Inferior parietal cortex (tissue), 1 donor: ENCODE measurements at regions not wholly inside any gene's neighbourhood (a gene's known extent, or its start where the extent isn't known, plus 50 kb on each side); places are given as distances from the start of the nearest gene placed in this dataset.
"Not testable (repeated sequence)": the region's sequence is repeated elsewhere in the genome, so short reads cannot be mapped to it uniquely, and the experiment has no call there.

Experiments
- DNase-seq: peaks from one replicate; pipeline ENCODE4 v3.0.0-alpha.2; 2016; ENCODE audit errors: extremely low spot score

DNA sequence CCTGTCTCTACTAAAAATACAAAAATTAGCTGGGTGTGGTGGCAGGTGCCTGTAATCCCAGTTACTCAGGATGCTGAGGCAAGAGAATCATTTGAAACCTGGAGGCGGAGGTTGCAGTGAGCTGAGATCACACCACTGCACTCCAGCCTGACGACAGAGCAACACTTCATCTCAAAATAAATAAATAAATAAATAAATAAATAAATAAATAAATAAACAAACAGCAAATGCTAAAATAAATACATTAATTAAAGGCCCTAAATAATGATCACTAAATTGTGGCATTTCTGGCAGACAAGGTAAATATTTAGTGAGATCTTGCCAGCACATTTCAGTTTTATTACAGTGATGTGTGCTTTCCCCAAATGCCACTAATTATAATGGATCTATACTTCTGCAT lies 427.8 kb downstream of the RND3 start:
- not testable (repeated sequence) for DNase-seq

DNA sequence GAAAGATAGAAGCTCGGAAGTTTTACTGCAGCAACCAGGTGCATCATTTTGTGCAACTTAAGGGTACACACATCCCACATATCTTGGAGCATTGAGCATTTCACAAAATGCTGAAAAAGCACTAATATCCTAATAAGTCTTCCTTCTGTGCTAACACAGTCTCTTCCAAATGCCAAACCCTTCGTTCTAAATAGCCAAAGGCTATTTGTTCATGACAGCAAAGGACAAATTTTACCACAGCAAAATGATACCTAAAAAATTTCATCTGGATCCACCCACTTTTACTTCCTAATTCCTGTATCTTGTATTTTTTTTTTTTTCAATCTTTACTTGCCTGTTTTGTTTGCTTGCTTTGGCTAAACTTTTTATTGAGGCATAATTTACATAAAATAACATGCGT lies 435.0 kb downstream of the RND3 start:
- DNase-seq = no peak

DNA sequence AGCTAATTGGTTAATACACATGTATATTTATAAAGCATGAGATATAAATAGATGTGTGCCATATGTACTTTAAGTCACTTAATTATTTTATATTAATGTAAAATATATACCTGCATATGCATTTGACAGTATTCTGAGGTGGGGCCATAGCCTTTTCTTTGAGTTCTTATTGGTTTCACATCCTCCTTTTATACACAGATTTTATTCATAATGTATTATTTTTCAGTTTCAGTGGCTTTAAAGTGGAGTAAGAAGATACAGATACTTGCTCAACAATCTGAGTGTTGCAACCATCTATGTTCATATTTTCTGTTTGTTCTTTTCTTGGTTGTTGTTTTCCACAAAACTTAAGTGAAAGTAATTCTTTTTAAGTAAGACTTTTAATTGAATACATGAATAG lies 436.5 kb downstream of the RND3 start:
- DNase-seq = no peak

DNA sequence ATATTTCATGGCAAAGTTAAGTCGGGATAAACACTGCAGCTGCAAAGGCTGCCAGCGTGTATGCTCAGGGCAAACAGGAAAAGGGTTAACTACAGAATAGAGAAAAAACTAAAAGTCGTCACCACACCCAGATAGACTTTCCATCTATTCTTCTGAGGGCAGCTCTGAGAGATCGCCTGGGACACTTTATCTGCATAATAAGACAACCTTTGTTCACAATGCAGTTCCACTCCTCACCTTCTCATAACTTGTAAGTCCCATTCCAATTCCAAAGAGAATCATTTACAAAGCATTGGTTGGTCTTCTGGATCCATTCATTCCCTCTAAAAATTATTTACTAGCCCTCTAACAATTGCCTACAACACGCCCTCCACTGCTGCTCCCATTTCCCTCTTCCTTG lies 437.4 kb downstream of the RND3 start:
- no peak for DNase-seq

DNA sequence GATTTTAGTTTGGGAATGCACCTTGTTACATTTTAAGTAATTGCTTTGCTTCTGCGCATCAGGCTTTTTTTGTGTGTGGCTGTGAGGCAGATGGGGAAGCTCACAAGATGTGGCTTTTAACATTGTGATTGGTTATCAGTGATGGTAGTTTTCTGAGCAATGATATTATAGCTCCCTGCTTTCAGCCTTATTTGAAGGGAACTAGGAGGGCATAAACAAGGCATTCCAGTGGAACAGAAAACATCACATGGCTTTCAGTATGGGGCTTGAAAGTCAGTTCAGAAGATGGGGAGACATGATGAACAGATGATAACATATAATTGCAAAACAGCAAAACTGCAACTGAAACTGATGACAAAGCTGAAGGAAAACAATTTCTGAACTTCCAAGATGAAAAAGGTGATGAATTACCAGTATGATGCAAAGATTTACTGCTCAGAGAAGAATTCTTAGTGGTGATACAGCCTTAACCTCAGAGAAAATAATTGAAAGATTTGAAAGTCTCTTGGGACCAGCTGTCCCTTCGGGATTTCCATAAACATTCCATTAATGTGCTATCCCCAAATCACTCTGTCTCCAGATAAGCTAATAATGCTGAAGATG lies 439.7 kb downstream of the RND3 start:
- DNase-seq = no peak

DNA sequence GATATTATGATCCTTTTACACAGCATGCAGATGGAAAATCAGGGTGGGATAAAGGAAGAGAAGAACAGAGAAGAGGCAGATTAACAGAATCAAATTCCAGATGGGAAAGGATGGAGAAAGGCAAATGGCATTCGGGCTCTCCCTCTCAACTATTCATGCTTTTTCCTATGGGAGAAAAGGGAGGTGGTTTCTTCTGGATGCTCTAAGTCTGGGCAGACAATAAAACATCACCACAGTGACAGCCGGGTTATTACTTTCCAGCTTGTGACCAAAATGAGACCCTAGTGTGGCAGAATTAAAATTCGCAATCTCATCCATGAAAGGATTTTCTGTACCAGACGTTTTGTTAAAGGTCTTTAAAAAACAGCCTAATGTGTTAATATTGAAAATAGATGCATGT lies 440.7 kb downstream of the RND3 start:
- DNase-seq = no peak

DNA sequence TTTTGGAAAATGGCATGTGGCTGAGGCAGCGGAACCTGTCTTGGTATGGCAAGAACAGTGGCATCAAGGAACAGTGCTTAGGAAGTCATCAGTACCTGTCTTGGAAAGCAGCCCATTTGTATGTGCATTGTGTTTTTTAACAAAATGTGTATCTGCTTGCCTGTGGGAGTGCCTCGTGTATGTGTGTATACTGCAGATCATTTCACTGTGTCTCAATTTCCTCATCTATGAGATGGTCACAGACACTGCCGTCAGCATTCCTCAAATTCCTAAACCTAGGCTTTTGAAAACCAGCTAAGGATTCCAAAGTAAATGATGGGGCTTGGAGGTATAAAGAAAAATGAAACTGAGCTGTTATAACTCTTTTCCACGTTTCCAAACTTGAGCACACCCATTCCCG lies 441.3 kb downstream of the RND3 start:
- DNase-seq = no peak

DNA sequence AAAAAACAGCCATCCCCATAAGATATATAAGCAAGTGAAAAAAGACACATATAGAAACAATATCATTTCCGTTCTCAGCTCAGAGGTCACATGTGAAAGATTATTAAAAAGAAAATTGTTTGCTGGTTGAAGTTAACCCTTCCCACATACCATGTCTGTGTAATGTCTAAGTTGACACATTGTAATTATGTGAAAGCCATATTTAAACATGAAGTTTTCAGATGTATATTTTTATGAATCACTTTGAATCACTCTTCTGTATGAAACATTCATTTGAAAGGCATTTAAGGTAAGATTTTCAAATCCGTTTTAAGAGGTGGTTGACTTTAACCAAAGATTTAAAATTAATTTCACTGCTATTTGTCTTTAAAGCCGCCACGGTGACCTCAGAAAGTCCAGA lies 441.9 kb downstream of the RND3 start:
- no peak for DNase-seq

DNA sequence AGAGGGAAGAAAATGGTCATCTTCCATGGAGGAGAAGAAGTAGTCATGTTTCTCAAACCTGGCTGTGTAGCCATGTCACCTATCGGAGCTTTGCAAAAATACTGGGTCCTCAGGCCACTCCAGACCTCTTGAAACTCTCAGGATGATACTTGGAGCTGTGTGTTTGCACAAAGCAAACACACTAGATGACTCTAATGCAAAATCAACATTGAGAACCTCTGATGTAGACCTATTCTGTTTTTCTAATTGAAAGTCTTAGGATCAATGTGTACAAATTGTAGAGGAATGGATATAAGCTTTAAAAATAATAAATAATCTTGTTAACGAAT lies 444.3 kb downstream of the RND3 start:
- DNase-seq = no peak

DNA sequence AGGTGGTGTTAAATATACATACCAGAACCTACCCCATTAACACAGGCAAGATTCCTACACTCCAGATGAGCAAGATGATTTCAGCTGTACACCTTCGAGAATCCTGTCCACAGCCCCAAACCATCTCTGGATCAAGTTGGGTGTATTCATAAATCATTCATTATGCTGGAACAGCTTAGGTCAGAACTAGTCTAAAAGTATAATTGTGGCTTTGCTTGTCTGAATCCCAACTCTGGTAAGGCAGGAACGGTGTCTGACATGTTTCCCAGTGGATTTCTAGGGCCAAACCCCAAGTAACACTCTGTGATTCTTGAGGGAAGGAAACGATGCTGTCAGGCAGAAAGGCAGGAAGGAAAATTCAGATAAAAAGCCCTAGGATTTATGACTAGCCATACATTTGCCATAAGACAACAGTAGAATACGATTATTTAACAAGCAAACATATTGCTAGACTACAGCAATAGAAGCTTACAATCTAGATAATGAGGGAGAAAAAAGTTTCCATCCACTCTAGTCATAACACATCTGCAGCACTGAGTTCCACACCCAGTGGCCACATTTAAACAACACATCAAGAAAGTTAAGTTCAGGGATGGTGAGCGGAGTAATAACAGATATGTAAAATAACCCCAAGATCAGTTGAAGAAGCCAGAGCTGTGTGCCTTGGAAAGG lies 444.8 kb downstream of the RND3 start:
- DNase-seq = no peak

DNA sequence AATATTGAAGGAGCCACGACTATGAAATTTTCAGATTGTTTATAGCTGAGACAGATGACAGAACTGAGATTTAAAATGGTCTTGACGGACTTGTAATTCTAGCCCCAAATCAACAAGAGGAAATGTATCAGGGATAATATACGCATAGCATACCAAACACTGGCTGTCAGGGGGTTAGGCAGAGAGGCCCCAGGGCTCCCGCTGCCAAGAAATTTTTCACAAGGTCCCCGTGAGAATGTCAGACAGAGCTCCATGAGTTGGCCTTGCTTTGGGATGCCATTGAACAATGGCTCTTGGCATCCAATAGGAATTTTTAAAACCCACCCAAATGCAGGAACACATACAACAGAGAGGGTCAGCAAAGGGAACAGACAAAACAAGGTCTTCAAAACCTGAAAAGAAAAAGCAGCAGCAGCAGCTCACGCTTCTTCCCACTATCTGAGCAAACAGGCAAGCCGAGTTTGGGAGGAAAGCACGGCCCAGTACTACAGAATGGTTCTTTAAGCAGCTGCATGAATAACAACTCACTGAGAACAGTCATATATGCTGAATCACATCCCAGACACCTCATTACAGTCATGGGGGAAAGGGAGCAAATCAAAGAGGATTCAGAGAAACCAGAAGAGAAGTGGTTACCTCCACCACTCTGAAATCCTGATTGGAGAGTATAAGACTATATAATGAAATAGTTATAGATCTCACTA lies 445.6 kb downstream of the RND3 start:
- no peak for DNase-seq

DNA sequence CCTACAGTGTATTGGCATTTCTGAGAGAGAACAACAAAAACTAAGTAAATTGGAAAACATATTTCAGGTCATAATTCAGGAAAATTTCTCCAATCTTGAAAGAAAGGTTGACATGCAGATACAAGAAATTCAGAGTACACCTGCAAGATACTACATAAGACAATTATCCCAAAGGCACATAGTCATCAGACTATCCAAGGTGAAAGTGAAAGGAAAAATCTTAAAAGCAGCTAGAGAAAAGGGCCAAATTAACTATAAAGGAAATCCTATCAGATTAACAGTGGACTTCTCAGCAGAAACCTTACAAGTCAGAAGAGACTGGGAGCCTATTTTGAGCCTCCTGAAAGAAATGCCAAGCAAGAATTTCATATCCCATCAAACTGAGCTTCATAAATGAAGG lies 449.0 kb upstream of the MMADHC start:
- no peak for DNase-seq

DNA sequence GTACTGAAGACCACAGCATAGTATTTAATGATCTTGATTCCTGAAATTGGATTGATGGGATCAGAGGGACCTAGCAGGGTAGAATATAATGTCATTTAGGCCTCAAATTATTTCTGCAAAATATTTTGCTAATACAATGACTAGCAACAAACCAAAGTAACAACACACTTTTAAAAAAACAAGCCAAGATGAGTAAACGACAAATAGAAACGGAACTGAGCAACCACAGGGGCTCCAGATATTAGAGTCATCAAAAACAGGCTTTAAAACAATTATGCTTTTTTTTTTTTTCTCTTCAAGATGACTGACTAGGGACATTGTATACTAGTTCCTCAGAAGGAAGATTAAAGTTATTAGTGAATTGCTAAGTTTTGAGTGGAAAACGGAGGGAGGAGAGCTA lies 447.1 kb upstream of the MMADHC start:
- no peak for DNase-seq

DNA sequence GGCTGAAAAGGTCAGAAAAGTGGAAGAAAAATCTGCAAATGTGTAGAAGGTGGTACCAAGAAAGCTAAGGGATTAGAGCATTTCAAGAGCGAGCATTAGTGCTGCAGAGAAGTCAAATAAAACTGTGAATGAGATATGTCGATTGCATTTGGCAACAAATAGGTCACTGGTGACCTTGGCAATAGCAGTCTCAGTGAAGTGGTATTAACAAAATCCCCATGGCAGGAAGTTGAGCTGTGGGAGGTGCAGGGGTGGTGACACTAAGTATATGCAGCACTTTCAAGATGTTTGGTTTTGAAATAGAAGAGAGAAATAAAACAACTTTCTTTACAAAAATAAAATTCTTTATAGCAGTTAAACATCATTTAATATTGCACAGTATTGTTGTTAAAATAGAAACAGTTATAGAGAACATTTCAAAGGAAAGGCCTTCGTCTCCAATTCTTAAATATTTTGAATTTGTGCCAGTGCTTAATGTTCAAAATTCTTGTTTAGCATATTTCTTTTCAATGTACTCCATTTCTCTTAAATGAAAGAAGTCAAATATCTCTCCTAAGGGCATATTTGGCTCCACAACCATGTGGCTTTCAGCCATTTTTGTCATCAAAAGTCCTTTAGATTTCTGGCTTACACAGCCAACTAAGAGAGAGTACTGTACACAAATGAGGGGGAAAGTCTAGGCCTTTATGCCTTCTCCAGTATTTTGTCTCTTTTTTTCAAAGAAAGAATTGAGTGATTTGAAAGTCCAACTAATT lies 443.0 kb upstream of the MMADHC start:
- no peak for DNase-seq

DNA sequence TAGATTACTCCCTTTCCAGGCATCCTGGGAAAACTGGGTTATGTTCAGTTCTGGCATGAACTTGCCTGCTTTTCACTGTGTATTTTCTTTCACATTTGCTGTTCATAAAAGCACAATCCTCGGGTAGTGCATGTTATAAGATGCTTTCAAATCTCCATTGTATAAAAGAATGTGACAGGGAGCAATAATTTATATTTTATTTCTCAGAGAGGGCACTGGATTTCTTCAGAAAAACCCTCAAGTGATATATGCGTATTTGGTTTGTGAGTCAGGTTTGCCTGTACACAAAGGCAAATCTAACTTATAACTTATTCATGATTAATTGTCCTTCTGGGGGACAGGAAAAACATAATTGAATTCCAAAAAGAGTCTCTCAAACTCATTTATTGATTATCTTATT lies 440.7 kb upstream of the MMADHC start:
- DNase-seq = no peak

DNA sequence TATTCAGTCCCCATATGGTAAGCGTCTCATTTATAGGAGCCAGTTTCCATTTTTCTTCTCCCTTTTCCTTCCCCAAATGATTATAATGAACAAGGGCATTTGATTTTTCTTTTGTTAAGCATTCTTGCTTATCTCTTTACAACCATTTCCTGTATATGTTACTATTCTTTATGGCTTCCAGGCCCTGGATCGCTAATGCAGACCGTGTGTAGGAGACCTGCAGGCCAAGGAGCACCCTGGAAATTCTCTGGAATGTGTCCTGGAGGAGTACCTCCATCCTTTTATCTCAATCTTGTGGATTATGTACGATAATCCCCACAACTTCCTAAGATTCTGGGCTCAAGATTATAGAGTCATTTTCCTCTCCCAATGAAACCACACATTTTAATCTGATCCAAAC lies 439.6 kb upstream of the MMADHC start:
- DNase-seq = no peak

DNA sequence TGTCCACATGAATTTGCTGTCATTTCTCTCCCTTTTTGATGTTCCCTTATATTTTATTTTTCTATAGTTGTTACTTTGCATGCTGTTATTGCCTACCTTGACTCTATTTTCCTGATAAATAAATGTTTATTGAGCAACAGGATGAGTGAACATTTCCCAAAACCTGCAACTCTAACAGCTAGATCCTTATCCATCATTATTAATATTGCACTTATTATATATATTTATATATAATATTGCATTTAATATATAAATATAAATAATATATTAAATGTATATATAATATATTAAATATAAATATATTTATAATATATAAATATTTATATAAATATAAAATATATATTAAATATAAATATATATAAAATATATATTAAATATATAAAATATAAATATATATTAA lies 436.1 kb upstream of the MMADHC start:
- DNase-seq = no peak

DNA sequence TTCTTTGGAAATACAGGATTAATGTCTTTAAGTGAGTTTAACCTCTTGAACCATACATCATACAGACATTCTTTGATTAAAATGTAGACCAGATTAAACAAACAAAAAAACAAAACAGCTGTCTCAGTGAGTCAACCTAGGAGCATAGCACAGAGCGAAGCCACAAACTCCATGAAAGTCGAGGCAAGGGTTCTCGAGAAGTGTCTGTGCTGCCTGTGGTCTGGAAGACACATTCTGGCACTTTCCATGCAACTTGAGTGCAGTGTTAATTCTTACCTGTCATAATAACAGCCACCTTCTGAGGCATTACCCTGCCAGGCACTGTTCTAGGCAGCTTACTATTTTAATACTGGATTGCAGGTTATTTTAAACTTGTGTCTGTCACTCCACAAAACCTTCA lies 435.5 kb upstream of the MMADHC start:
- DNase-seq = no peak

DNA sequence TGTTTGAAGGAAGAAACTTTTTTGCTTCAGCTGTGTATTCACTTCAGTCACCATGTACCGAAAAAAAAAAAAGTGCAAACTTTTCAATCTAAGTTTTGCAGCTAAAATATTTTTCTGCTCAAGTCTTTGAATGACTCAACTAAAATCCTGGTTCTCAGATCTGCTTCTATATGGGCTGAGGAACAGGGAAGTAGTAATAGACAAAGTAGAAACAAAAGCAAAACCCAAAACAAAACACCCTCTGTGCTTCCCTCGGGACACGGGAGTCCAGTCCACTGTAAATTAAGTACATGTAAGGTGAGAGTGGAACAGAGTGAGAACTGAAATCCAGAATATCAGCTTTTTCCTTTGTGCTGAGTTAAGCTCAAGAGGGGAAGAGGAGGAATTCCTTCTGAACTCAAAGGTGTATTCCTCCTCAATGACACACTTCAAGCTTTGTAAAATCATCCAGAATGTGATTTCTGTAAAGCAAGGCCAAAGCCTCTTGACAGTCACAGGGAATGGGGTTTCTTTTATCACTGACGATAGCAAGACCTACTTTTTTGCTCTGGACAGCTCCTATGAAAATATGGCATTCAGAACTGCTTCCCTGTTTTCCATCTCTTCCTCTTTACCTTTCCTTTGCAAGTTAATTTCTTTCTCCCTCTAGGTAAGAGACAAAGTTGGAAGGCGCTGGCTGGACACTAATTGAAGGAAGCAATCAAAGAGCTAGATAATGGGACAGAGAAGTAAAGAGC lies 433.5 kb upstream of the MMADHC start:
- DNase-seq = no peak

DNA sequence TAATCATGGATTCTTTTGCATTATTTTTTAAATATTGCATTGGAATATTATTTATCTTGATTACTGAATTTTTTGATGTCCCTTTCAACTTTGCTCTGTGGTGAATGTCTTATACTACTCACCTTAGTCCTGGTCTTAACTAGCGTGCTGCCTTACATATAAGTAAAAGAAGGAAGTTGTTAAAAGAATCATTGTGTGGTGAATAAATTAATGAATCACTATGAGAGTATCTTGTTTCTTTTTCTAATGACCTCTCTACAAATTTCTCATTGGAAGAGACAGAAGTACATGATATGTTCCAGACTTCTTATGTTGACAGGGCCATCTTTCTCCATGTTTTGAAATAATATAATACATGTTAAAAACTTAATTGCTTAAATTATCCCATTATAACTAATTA lies 432.6 kb upstream of the MMADHC start:
- no peak for DNase-seq

DNA sequence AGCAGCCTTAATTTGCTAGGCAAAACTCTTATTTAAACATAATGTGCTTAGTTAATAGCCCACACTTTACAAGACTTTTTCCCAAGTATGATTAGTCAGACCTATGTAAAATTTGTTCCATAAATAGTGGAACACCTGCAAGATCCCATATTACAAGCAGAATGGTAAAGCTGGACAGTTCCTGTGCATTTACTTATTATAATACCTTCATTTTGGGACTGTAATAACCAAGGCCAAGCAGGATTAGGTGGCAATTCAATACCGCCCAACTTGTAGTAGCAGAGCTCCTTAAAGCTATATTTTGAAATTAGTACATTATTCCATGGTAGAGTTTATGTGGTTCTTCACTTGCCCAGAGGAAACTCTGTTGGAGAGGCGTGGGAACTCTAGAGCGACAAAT lies 431.5 kb upstream of the MMADHC start:
- no peak for DNase-seq

DNA sequence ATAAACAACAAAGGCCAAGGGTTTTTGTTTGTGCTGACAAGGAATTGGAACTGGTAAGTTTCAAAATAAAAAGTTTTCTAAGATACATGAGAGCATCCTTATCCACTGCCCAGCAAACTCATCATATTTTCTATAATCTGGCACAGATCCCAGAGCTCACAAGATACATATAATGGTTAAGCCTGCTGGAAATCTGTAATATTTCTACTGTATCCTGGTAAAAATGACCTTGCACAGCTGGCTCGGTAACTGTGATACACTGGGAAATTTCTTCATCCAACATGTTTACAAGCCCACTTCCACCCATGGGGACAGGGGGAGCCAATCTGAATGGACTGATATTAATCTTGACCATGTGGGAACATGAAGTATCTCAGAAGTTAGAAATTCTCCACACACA lies 425.4 kb upstream of the MMADHC start:
- no peak for DNase-seq
